PC-9 (cell line): ENCODE measurements at regions not wholly inside any gene's neighbourhood (a gene's known extent, or its start where the extent isn't known, plus 50 kb on each side); places are given as distances from the start of the nearest gene placed in this dataset.

ENCODE experiments used
- BruUV-seq: library from RNA; stranded (reverse); fragments of 400-500 nt; replicated peaks from 2 replicates; lab custom pipeline; 2021; lab: Mats Ljungman, UMichigan
- CTCF ChIA-PET: fragments of 300-600 bp; sonication (Branson Sonifier 250); formaldehyde crosslinking; loops from one replicate; lab custom pipeline; 2022; ENCODE audit warnings: antibody characterized with exemption; lab: Charles Lee
- POLR2A ChIA-PET: fragments of 300-600 bp; sonication (Branson Sonifier 250); formaldehyde crosslinking; loops from one replicate; lab custom pipeline; 2022; ENCODE audit warnings: antibody characterized with exemption; ENCODE audit not compliant: unreplicated experiment; lab: Charles Lee
- DNase-seq, 2 experiments: peaks; one replicate each; pipeline versions ENCODE4 v3.0.0 to v3.0.0-alpha.2; 2015 to 2022; ENCODE audit warnings: mixed read lengths in 1 of 2
- H2AFZ ChIP-seq: fragments of 200-600 bp; sonication (generic); 2 replicates; pipeline ENCODE4 v1.8.1; 2017; ENCODE audit warnings: antibody characterized with exemption
- H3F3A ChIP-seq: fragments of 200-600 bp; sonication (generic); 2 replicates; pipeline ENCODE4 v1.8.1; 2017; ENCODE audit warnings: antibody characterized with exemption, mild to moderate bottlenecking, low read depth; ENCODE audit not compliant: insufficient read depth
- H3K27ac ChIP-seq: fragments of 200-600 bp; sonication (generic); 2 replicates; pipeline ENCODE4 v1.6.1; 2016; ENCODE audit warnings: mixed run types
- H3K27me3 ChIP-seq: fragments of 200-600 bp; sonication (generic); 2 replicates; pipeline ENCODE4 v1.6.1; 2016; ENCODE audit warnings: low read depth, mixed run types; ENCODE audit not compliant: insufficient read depth
- H3K36me3 ChIP-seq: fragments of 200-600 bp; sonication (generic); 2 replicates; pipeline ENCODE4 v1.6.1; 2016; ENCODE audit warnings: low read depth, mixed run types
- H3K4me1 ChIP-seq: fragments of 200-600 bp; sonication (generic); replicated peaks from 2 replicates; pipeline ENCODE4 v1.6.1; 2016; ENCODE audit warnings: mixed run types; ENCODE audit not compliant: insufficient read depth
- H3K4me2 ChIP-seq: fragments of 200-600 bp; sonication (generic); 2 replicates; pipeline ENCODE4 v1.6.1; 2017; ENCODE audit warnings: mixed run types
- H3K4me3 ChIP-seq: fragments of 200-600 bp; sonication (generic); 2 replicates; pipeline ENCODE4 v1.6.1; 2016; ENCODE audit warnings: mixed run types
- H3K79me2 ChIP-seq: fragments of 200-600 bp; sonication (generic); 2 replicates; pipeline ENCODE4 v1.6.1; 2017; ENCODE audit warnings: low read depth, mixed run types
- H3K9me2 ChIP-seq: fragments of 200-600 bp; sonication (generic); 2 replicates; pipeline ENCODE4 v1.8.1; 2017; ENCODE audit warnings: mild to moderate bottlenecking; ENCODE audit not compliant: insufficient read depth
- H3K9me3 ChIP-seq: fragments of 200-600 bp; sonication (generic); 2 replicates; pipeline ENCODE4 v1.8.1; 2016; ENCODE audit warnings: low read depth; ENCODE audit not compliant: insufficient read depth
- H4K20me1 ChIP-seq: fragments of 200-600 bp; sonication (generic); 2 replicates; pipeline ENCODE4 v1.8.1; 2017; ENCODE audit not compliant: insufficient read depth
- EZH2 ChIP-seq: fragments of 200-600 bp; sonication (generic); IDR thresholded peaks from 2 replicates; pipeline ENCODE4 v1.8.0; 2017; ENCODE audit warnings: antibody characterized with exemption, low read depth
- intact Hi-C: fragments of 100-400 bp; cut with micrococcal nuclease; formaldehyde crosslinking; loops from one replicate; pipeline ENCODE4 v1.10.0; 2022; ENCODE audit not compliant: unreplicated experiment
- TF ChIP-seq, protein P1 (sequence below): fragments of 200-600 bp; sonication (generic); conservative IDR thresholded peaks from 2 replicates; pipeline ENCODE4 v1.6.1; 2017; ENCODE audit warnings: mixed run types, antibody characterized with exemption, mild to moderate bottlenecking, moderate library complexity

DNA sequence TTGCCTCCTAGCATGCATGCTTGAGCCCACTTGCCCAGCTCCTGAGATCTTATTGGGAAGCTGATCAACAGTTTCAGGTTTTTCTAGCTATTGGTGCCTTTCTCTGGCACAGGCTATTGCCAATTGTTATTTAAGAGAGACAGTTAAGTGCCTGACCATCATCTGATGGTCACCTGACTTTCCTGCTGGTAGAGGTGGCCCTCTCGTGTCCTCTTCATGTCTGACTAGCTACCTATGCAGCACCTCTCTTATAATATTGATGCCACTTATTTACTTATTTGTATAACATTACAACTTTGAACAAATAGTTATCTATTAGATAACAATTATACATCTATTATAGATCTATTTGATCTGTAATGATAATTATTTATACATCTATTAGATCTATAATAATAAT, 205.9 kb upstream of the SEMA3D start:
- H2AFZ ChIP-seq = no peak overlapping the region
- TF ChIP-seq, protein P1, sequence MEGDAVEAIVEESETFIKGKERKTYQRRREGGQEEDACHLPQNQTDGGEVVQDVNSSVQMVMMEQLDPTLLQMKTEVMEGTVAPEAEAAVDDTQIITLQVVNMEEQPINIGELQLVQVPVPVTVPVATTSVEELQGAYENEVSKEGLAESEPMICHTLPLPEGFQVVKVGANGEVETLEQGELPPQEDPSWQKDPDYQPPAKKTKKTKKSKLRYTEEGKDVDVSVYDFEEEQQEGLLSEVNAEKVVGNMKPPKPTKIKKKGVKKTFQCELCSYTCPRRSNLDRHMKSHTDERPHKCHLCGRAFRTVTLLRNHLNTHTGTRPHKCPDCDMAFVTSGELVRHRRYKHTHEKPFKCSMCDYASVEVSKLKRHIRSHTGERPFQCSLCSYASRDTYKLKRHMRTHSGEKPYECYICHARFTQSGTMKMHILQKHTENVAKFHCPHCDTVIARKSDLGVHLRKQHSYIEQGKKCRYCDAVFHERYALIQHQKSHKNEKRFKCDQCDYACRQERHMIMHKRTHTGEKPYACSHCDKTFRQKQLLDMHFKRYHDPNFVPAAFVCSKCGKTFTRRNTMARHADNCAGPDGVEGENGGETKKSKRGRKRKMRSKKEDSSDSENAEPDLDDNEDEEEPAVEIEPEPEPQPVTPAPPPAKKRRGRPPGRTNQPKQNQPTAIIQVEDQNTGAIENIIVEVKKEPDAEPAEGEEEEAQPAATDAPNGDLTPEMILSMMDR = no peak
- no peak for TF ChIP-seq EZH2
- BruUV-seq = no TSS peak
- H3K36me3 ChIP-seq = no peaks in the 10 kb centered on the region
- no peaks in the 10 kb centered on the region for H3K9me2 ChIP-seq
- POLR2A ChIA-PET = no interaction called here
- H4K20me1 ChIP-seq = no peaks in the 10 kb centered on the region
- intact Hi-C loops = no loop called here
- H3K4me3 ChIP-seq = no peak overlapping the region
- no peaks in the 10 kb centered on the region for H3K4me1 ChIP-seq
- no peak for DNase-seq
- H3K4me2 ChIP-seq = no peak overlapping the region
- no peaks in the 10 kb centered on the region for H3K27me3 ChIP-seq
- H3K27ac ChIP-seq = no peak overlapping the region
- no peaks in the 10 kb centered on the region for H3F3A ChIP-seq
- CTCF ChIA-PET = no interaction called here
- no peaks in the 10 kb centered on the region for H3K9me3 ChIP-seq
- no peaks in the 10 kb centered on the region for H3K79me2 ChIP-seq

DNA sequence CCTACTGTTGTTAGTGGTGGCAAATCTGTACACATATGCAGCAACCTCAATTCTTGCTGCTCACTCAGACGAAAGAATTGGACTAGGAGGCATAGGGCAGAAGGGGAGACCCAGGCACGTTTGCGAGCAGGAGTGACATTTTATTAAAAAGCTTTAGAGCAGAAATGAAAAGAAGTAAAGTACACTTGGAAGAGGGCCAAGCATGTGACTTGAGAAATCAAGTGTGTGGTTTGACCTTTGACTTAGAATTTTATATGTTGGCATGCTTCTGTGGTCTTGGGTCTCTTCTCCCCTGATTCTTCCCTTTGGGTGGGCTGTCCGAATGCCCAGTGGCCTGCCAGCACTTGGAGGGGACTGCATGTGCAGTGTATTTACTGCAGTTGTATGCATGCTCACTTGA, 205.5 kb upstream of the SEMA3D start:
- no peak for TF ChIP-seq EZH2
- TF ChIP-seq, protein P1 = no peak
- intact Hi-C loops = no loop called here
- Histone ChIP-seq H3K4me1 (no peaks in the 10 kb centered on the region), H2AFZ (no peak overlapping the region), H3K27me3 (no peaks in the 10 kb centered on the region), H3K4me3 (no peak overlapping the region), H3K27ac (no peak overlapping the region), H3K36me3 (no peaks in the 10 kb centered on the region), H4K20me1 (no peaks in the 10 kb centered on the region), H3F3A (no peaks in the 10 kb centered on the region), H3K79me2 (no peaks in the 10 kb centered on the region), H3K4me2 (no peak overlapping the region), H3K9me3 (no peaks in the 10 kb centered on the region), H3K9me2 (no peaks in the 10 kb centered on the region)
- DNase-seq = no peak
- no TSS peak for BruUV-seq
- POLR2A ChIA-PET = no interaction called here
- CTCF ChIA-PET = no interaction called here

DNA sequence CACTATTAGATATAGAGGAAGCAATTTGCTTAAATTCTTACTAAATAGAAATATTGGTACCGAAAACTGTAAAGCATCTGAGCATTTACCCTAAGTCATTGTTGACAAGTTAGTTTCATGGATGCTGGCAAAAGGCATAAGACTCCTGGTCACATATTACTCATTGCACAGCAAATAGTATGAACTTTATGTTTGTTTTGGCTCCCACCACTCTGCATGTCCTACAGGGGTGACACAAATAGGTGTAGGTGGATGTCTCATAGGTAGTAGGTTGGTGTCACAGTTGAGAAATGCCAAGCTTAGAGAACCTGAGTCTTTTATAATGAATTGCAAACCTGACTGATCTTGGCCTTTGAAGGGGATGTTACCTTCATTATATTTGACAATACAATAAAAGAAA, 199.6 kb upstream of the SEMA3D start:
- Histone ChIP-seq H3K36me3 (no peaks in the 10 kb centered on the region), H3K4me1 (no peaks in the 10 kb centered on the region), H3K79me2 (no peaks in the 10 kb centered on the region), H3F3A (no peaks in the 10 kb centered on the region), H3K27me3 (no peaks in the 10 kb centered on the region), H3K9me3 (no peaks in the 10 kb centered on the region), H4K20me1 (no peaks in the 10 kb centered on the region), H3K4me3 (no peak overlapping the region), H2AFZ (no peak overlapping the region), H3K4me2 (no peak overlapping the region), H3K9me2 (no peaks in the 10 kb centered on the region), H3K27ac (no peak overlapping the region)
- no TSS peak for BruUV-seq
- POLR2A ChIA-PET = no interaction called here
- TF ChIP-seq, protein P1 = no peak
- no peak for TF ChIP-seq EZH2
- CTCF ChIA-PET = no interaction called here
- intact Hi-C loops = no loop called here
- DNase-seq = no peak
